Peyer's patch (tissue), 4 donors: ENCODE measurements at regions not wholly inside any gene's neighbourhood (a gene's known extent, or its start where the extent isn't known, plus 50 kb on each side); places are given as distances from the start of the nearest gene placed in this dataset.
"Not testable (repeated sequence)": the region's sequence is repeated elsewhere in the genome, so short reads cannot be mapped to it uniquely, and the experiment has no call there.

Experiments used
- DNase-seq, 3 donors: peaks; one replicate each; pipeline ENCODE4 v3.0.0-alpha.2; 2017 to 2019
- H3K27ac ChIP-seq, 4 donors: fragments of 200-600 bp; sonication (generic); one replicate each; pipeline ENCODE4 v1.5.1; 2016 to 2019
- H3K27me3 ChIP-seq, 2 donors: fragments of 200-600 bp; sonication (generic); one replicate each; pipeline ENCODE4 v1.5.1; 2019
- H3K36me3 ChIP-seq, 3 donors: fragments of 200-600 bp; sonication (generic); one replicate each; pipeline ENCODE4 v1.5.1; 2016 to 2019
- H3K4me1 ChIP-seq, 4 donors: fragments of 200-600 bp; sonication (generic); one replicate each; pipeline ENCODE4 v1.5.1; 2016 to 2019
- H3K4me3 ChIP-seq, 4 donors: fragments of 200-600 bp; sonication (generic); 1 replicate in 3 of 4; 2 replicates in 1 of 4; pipeline ENCODE4 v1.5.1; 2016 to 2019; ENCODE audit warnings: mild to moderate bottlenecking in 1 of 4
- H3K9me3 ChIP-seq, 4 donors: fragments of 200-600 bp; sonication (generic); one replicate each; pipeline ENCODE4 v1.5.1; 2016 to 2019; ENCODE audit warnings: mild to moderate bottlenecking in 1 of 4
- POLR2A ChIP-seq, 2 donors: fragments of 450-650 bp; IDR thresholded peaks; one replicate each; pipeline ENCODE4 v1.5.1; 2017; ENCODE audit warnings: antibody characterized with exemption in 2 of 2, mild to moderate bottlenecking in 2 of 2, moderate library complexity in 2 of 2
- TF ChIP-seq, protein P1 (sequence below), 6 experiments: fragments of 450-650 bp in 4 of 6; fragments of 200-600 bp in 2 of 6; sonication (generic) in 1 of 6; IDR thresholded peaks; one replicate each; pipeline ENCODE4 v1.5.1; 2017 to 2019; ENCODE audit warnings: antibody characterized with exemption in 6 of 6, mild to moderate bottlenecking in 3 of 6, moderate library complexity in 1 of 6

DNA sequence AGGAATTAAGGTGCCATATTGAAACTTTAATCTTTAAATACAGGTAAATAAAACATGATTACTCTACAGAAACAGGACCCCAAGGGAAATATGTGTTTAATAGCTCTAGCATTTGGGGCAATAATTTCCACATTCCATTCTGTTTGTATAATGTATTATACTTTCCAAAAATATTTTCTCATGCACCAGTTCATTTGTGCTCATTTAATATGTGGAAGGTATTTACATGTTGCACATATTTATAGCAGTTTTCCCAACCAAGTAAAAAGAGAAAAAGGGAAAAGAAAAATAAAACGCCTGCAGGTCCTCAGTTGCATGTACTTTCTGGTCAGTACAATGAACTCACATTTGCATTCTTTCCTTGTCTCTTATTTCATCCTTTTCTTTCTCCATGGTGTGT, 129.5 kb upstream of the SULF2 start:
- H3K27me3 ChIP-seq = no peaks in the 10 kb centered on the region
- peaks cover 0 to 5% (median 0%) of the 10 kb centered on the region in 4 donors for H3K9me3 ChIP-seq
- no peak overlapping the region for H3K27ac ChIP-seq
- H3K4me3 ChIP-seq = no peak overlapping the region
- H3K4me1 ChIP-seq = no peaks in the 10 kb centered on the region
- TF ChIP-seq, protein P1, sequence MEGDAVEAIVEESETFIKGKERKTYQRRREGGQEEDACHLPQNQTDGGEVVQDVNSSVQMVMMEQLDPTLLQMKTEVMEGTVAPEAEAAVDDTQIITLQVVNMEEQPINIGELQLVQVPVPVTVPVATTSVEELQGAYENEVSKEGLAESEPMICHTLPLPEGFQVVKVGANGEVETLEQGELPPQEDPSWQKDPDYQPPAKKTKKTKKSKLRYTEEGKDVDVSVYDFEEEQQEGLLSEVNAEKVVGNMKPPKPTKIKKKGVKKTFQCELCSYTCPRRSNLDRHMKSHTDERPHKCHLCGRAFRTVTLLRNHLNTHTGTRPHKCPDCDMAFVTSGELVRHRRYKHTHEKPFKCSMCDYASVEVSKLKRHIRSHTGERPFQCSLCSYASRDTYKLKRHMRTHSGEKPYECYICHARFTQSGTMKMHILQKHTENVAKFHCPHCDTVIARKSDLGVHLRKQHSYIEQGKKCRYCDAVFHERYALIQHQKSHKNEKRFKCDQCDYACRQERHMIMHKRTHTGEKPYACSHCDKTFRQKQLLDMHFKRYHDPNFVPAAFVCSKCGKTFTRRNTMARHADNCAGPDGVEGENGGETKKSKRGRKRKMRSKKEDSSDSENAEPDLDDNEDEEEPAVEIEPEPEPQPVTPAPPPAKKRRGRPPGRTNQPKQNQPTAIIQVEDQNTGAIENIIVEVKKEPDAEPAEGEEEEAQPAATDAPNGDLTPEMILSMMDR (IDR thresholded peaks at IDR 0.05) = no peak
- no peak for TF ChIP-seq POLR2A (IDR thresholded peaks at IDR 0.05)
- no peak for DNase-seq
- no peaks in the 10 kb centered on the region for H3K36me3 ChIP-seq

DNA sequence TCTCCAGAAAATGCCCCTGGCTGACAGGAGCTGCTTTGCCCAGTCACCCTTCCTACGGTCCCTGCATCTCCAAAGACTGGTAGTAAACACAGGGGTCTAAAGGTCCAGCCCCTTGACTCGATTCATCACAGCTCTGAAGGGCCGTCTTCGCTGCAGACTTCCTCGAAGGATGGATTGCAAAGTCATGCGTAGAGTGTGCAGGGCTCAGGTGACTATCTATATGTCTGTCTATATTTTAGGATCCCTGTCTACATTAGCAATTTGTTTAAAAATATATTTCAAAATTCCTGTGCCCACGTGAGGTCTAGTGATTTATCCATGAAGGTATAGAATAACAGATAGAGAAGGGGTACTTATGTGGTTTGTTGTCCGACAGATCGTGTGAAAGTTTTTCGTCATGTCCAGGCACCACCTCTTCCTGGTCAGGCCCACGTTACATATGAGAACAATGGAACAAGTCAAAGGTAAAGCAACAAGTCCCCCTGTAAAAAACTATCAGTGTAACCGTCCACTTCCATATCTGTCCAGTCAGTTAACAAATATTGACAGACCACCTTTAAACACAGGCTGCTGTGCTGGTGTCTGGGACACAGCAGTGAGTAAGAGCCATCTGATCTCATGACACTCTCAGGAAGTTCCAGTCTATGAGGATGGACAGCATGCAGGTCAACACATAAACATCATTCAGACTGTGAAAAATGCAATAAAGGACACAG, 127.7 kb upstream of the SULF2 start:
- not testable (repeated sequence) for H3K4me1 ChIP-seq, H3K27ac ChIP-seq, H3K4me3 ChIP-seq, DNase-seq, H3K27me3 ChIP-seq, H3K36me3 ChIP-seq, H3K9me3 ChIP-seq

DNA sequence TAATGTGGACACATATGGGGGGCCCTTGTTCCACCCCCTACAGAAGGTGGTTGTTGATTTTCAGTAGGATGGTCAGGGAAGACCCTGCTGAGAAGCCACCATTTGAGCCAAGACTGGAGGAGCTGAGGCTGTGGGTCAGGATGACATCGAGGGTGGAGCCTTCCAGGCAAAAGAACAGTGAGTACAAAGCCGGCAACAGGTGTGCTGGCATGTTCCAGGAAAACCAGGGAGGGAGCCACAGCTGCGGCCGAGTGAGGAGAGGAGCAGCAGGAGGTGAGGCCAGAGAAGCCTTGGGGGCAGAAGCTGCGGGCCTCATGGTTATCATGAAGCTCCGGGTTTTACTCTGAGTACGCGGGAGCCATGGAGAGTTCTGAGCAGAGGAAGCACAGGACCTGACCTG, 126.9 kb upstream of the SULF2 start:
- DNase-seq, H3K27ac ChIP-seq, H3K9me3 ChIP-seq, H3K4me1 ChIP-seq, H3K4me3 ChIP-seq, H3K36me3 ChIP-seq, H3K27me3 ChIP-seq: not testable (repeated sequence)

DNA sequence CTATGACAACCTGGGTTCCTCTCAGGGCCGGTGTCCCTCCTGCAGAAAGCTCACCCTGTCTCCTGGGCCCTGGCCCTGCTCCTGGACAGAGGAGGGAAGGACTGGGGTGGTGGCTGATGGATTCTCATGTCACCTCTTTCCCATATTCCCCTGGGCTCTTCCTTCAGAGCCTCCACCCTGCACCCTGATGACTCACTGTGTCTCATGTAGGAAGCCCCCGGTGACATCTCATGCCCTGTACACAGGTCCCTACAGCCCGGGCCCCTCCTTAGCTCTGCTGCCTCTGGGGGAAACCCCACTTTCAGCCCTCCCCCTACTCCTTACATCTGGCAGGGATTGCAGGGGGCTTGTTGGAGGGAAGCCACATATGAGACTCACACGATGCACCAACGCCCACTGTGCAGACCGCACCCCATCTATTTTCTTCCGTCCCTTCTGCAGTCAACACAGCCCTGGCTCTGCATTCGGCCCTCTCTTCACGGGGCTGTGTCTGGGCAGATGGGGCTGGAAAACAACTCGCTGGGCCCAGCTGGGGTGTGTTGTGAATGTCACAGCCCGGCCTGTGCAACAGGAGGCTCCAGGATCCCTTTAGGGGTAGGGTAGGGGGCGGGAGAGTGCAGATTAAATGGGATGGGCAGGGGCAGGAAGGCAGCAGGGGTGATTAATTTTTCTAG, 124.6 kb upstream of the SULF2 start:
- H3K27ac ChIP-seq, H3K4me1 ChIP-seq, DNase-seq, H3K9me3 ChIP-seq, H3K36me3 ChIP-seq, H3K27me3 ChIP-seq, H3K4me3 ChIP-seq: not testable (repeated sequence)

DNA sequence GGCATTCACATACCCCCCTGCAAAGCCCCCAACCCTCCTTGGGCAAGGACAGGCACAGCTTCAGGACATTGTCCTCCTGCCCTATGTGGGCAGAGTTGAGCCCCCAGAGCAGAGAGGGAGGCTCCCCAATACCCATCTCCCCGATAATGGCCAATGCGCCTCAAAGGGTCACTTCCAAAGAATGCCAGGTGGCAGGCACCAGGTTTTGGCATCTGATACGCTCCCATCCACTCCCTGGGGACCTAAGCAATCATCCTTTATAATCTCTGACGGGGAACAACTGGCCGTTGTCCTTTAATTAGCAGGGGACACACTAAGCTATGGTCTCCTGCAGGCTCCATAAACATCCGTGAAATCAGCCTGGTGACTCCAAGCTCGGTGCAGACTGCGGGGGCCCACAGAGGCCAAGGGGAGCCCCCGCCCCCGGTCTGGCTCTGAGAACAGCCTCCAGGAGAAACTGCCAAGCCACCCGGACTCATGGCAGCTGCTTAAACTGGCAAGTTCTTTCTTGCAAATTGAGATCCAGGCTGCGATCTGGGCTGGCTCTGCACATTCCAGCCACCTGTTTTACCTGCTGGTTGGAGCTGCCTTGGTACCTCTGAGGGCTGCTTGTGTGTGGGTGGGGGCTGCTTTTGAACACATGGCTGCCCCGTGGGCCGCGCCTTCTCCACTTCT, 123.2 kb upstream of the SULF2 start:
- H3K27me3 ChIP-seq, H3K9me3 ChIP-seq, H3K36me3 ChIP-seq, H3K4me1 ChIP-seq, DNase-seq, H3K27ac ChIP-seq, H3K4me3 ChIP-seq: not testable (repeated sequence)

DNA sequence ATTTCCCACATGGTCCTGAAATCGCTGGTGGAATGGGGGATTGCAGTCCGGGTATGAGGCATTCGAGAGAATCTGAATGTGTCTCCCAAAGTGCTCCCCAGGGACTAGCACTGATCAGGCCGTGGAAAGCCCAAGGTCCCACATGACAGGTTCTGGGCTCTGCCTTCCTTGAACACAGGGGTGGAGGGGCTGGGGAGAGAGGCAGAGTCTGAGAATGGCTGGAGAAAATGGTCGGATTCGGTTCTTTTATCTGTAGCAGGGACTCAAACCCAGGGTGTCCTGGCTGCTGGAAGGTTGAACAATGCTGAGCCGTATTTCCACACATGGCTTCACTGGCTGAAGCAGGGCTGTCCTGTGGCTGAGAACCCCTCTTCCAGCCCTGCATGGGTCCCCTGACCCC, 122.7 kb upstream of the SULF2 start:
- H3K9me3 ChIP-seq, H3K27ac ChIP-seq, H3K4me3 ChIP-seq, H3K27me3 ChIP-seq, H3K36me3 ChIP-seq, DNase-seq, H3K4me1 ChIP-seq: not testable (repeated sequence)

DNA sequence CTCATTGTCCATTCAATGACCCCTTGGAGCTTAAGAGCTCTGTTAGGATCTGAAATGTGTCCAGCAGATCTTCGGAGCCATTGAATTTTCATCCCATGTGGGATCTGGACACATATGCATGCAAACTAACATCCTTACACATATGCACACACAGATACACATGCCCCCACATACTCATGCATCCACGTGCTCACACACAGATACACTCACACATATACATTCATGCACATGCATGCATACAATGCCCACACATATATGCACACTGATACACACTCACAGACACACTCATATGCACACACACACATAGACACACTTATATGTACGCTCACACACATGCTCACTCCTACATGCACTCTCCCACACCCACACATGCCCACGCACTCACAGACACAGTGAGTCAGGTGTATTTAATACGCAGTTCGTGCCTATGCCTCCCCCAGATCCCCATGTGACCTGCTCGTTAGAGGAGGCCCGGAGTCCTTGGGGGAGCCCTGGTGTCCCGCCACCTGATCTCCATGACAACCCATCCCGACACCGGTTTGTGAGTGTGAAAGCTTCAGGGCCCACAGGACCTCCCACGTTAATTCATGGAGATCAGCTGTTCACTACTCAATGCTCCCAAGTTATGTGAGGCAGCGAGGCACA, 121.9 kb upstream of the SULF2 start:
- DNase-seq = no peak
- Histone ChIP-seq H3K4me1 (no peaks in the 10 kb centered on the region), H3K9me3 (no peaks in the 10 kb centered on the region), H3K4me3 (no peak overlapping the region), H3K27me3 (no peaks in the 10 kb centered on the region), H3K36me3 (no peaks in the 10 kb centered on the region), H3K27ac (no peak overlapping the region)
- TF ChIP-seq, protein P1 (IDR thresholded peaks at IDR 0.05) = no peak
- TF ChIP-seq POLR2A (IDR thresholded peaks at IDR 0.05) = no peak

DNA sequence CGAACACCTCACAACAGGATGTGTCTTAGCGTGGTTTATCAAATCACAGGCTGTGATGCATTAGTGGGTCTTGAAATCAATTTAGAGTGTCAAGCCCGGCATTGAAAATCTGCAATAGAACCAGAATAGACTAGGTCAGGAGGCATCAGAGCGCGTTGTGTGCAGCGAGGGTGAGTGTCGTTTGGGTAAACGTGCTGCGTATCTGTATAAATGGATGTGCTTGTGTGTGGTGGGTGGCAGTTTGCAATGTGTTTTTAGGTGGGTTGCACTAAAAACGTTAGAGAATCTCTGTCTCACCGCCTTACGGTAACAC, 121.0 kb upstream of the SULF2 start:
- Histone ChIP-seq H3K9me3 (no peaks in the 10 kb centered on the region), H3K4me1 (no peaks in the 10 kb centered on the region), H3K4me3 (no peak overlapping the region), H3K36me3 (no peaks in the 10 kb centered on the region), H3K27ac (no peak overlapping the region), H3K27me3 (no peaks in the 10 kb centered on the region)
- TF ChIP-seq POLR2A (IDR thresholded peaks at IDR 0.05) = no peak
- TF ChIP-seq, protein P1 (IDR thresholded peaks at IDR 0.05) = no peak
- DNase-seq = no peak
